ENCODE measurements at regions not wholly inside any gene's neighbourhood (a gene's known extent, or its start where the extent isn't known, plus 50 kb on each side); places are given as distances from the start of the nearest gene placed in this dataset.

DNA sequence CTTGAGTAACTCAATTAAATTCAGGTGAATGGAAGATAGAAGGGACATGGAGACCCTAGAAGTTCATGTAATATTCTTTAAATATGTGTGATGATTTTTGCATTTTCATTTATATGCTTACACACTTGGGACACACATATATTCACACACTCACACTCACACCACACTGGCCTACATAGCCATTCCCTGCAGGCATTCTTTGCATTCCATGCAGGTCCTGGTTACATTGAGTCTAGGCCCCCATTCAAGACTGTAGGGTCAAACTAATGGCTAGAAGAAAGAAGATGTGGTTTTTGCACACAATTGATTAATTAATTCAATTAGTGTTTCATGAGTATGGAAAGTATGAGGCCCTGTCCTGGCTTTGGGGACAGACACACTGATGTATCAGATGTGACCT, 249.4 kb downstream of the HNMT start:
- TF ChIP-seq, protein P1, sequence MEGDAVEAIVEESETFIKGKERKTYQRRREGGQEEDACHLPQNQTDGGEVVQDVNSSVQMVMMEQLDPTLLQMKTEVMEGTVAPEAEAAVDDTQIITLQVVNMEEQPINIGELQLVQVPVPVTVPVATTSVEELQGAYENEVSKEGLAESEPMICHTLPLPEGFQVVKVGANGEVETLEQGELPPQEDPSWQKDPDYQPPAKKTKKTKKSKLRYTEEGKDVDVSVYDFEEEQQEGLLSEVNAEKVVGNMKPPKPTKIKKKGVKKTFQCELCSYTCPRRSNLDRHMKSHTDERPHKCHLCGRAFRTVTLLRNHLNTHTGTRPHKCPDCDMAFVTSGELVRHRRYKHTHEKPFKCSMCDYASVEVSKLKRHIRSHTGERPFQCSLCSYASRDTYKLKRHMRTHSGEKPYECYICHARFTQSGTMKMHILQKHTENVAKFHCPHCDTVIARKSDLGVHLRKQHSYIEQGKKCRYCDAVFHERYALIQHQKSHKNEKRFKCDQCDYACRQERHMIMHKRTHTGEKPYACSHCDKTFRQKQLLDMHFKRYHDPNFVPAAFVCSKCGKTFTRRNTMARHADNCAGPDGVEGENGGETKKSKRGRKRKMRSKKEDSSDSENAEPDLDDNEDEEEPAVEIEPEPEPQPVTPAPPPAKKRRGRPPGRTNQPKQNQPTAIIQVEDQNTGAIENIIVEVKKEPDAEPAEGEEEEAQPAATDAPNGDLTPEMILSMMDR (IDR thresholded peaks at IDR 0.05), result no peak
- no peaks in the 10 kb centered on the region for H3K4me1 Mint-ChIP-seq
- Histone ChIP-seq H4K20me1 (ENCODE audit: insufficient read depth, low read length) (no peaks in the 10 kb centered on the region), H2AFZ (ENCODE audit: insufficient read depth, low read depth, low read length, poor library complexity, severe bottlenecking) (no peak overlapping the region), H3K27ac (ENCODE audit: low read depth in 1 of 2, low read length in 2 of 2) (no peak overlapping the region), H3K9me3 (replicated peaks in 1 of 2; ENCODE audit: control insufficient read depth in 1 of 2, insufficient read depth in 1 of 2, low read length in 2 of 2) (no peaks in the 10 kb centered on the region), H3K79me2 (ENCODE audit: insufficient read depth, low read length) (no peaks in the 10 kb centered on the region), H3K4me1 (ENCODE audit: control insufficient read depth in 1 of 2, insufficient read depth in 2 of 2, low read length in 2 of 2) (no peaks in the 10 kb centered on the region), H3K27me3 (ENCODE audit: control insufficient read depth in 2 of 2, insufficient read depth in 2 of 2, low read length in 2 of 2) (no peaks in the 10 kb centered on the region), H3K36me3 (replicated peaks in 1 of 2; ENCODE audit: control insufficient read depth in 1 of 2, insufficient read depth in 2 of 2, low read length in 2 of 2) (no peaks in the 10 kb centered on the region), H3K4me2 (replicated peaks; ENCODE audit: extremely low read depth, low read length, poor library complexity, severe bottlenecking) (no peak overlapping the region), H3K4me3 (replicated peaks in 1 of 3; ENCODE audit: low read depth in 2 of 3, low read length in 3 of 3) (no peak overlapping the region), H3K9ac (ENCODE audit: insufficient read depth, low read length, poor library complexity, severe bottlenecking) (no peak overlapping the region)
- H3K36me3 Mint-ChIP-seq, result no peaks in the 10 kb centered on the region
- no peak overlapping the region for H3K27ac Mint-ChIP-seq
- H3K9me3 Mint-ChIP-seq, result peaks cover 0 to 2% (median 0%) of the 10 kb centered on the region in 7 donors
- DNase-seq, result no peak
- no peaks in the 10 kb centered on the region for H3K27me3 Mint-ChIP-seq (ENCODE audit: low read depth in 3 of 3)
- intact Hi-C loops (cut with micrococcal nuclease), result no loop called here
- no peak overlapping the region for H3K4me3 Mint-ChIP-seq

DNA sequence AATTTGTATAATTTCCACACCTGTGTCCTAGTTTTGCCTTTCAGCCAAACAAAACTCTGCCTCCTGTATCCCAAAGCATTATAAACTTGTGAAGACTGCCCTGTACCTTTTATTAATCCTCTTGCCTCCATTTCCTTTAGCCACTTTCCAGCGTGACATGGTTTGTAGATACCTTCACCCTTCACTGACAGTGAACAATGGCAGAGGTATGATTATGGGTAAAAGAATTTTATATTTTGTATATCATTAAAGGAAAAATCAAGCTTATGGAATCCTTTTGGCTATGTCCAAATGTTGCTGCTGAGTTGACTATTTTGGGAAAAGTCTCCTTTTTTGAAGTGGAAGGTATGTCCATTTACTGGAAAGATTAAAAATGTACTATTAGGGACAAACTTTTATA, 251.7 kb downstream of the HNMT start:
- H3K27me3 Mint-ChIP-seq (ENCODE audit: low read depth in 3 of 3), result peaks cover 0 to 1% (median 0%) of the 10 kb centered on the region in 3 donors
- no peak overlapping the region for H2AFZ ChIP-seq (ENCODE audit: insufficient read depth, low read depth, low read length, poor library complexity, severe bottlenecking)
- no peak overlapping the region for H3K4me3 ChIP-seq (replicated peaks in 1 of 3; ENCODE audit: low read depth in 2 of 3, low read length in 3 of 3)
- H3K27ac Mint-ChIP-seq, result no peak overlapping the region
- DNase-seq, result no peak
- no peaks in the 10 kb centered on the region for H3K4me1 Mint-ChIP-seq
- no peaks in the 10 kb centered on the region for H3K36me3 Mint-ChIP-seq
- H3K27me3 ChIP-seq (ENCODE audit: control insufficient read depth in 2 of 2, insufficient read depth in 2 of 2, low read length in 2 of 2), result no peaks in the 10 kb centered on the region
- no peaks in the 10 kb centered on the region for H4K20me1 ChIP-seq (ENCODE audit: insufficient read depth, low read length)
- no peak overlapping the region for H3K4me2 ChIP-seq (replicated peaks; ENCODE audit: extremely low read depth, low read length, poor library complexity, severe bottlenecking)
- intact Hi-C loops (cut with micrococcal nuclease), result no loop called here
- peaks cover 0 to 2% (median 0%) of the 10 kb centered on the region in 7 donors for H3K9me3 Mint-ChIP-seq
- H3K79me2 ChIP-seq (ENCODE audit: insufficient read depth, low read length), result no peaks in the 10 kb centered on the region
- no peak overlapping the region for H3K27ac ChIP-seq (ENCODE audit: low read depth in 1 of 2, low read length in 2 of 2)
- TF ChIP-seq, protein P1 (IDR thresholded peaks at IDR 0.05), result no peak
- WGBS (ENCODE audit: insufficient coverage), result no CpG with 5 or more reads among the region's 1 CpG
- H3K9me3 ChIP-seq (replicated peaks in 1 of 2; ENCODE audit: control insufficient read depth in 1 of 2, insufficient read depth in 1 of 2, low read length in 2 of 2), result no peaks in the 10 kb centered on the region
- H3K4me3 Mint-ChIP-seq, result no peak overlapping the region
- no peaks in the 10 kb centered on the region for H3K4me1 ChIP-seq (ENCODE audit: control insufficient read depth in 1 of 2, insufficient read depth in 2 of 2, low read length in 2 of 2)
- H3K36me3 ChIP-seq (replicated peaks in 1 of 2; ENCODE audit: control insufficient read depth in 1 of 2, insufficient read depth in 2 of 2, low read length in 2 of 2), result no peaks in the 10 kb centered on the region
- H3K9ac ChIP-seq (ENCODE audit: insufficient read depth, low read length, poor library complexity, severe bottlenecking), result no peak overlapping the region

All from CD14-positive monocyte (primary cell).